GM12878 (cell line): ENCODE measurements at regions not wholly inside any gene's neighbourhood (a gene's known extent, or its start where the extent isn't known, plus 50 kb on each side); places are given as distances from the start of the nearest gene placed in this dataset.
A peak's percentile ranks its signal among the peaks of the same experiment; 100 is the strongest.
"Not testable (repeated sequence)": the region's sequence is repeated elsewhere in the genome, so short reads cannot be mapped to it uniquely, and the experiment has no call there.

ENCODE experiments used
- ATAC-seq: fragments of 200-7000 bp; cut with Tn5 transposase; 3 replicates; pipeline ENCODE4 v1.9.1; 2020; ENCODE audit warnings: mild to moderate bottlenecking, moderate library complexity
- BruUV-seq: library from RNA; stranded (reverse); fragments of 400-500 nt; replicated peaks from 2 replicates; lab custom pipeline; 2021; lab: Mats Ljungman, UMichigan
- CTCF ChIA-PET: fragments of 300-600 bp; sonication (Branson Sonifier 250); formaldehyde crosslinking; extraction: SDS; loops from one replicate; lab custom pipeline; 2021; ENCODE audit warnings: inconsistent platforms; lab: Yijun Ruan, JAX
- POLR2A ChIA-PET: fragments of 350-600 bp; formaldehyde crosslinking; extraction: SDS; loops from one replicate; lab custom pipeline; 2021; ENCODE audit warnings: inconsistent platforms; lab: Charles Lee
- RAD21 ChIA-PET: fragments of 300-600 bp; sonication (Branson Sonifier 250); formaldehyde crosslinking; loops from one replicate; lab custom pipeline; 2023; ENCODE audit warnings: antibody characterized with exemption; ENCODE audit not compliant: unreplicated experiment; lab: Charles Lee
- SMC1A ChIA-PET: fragments of 300-600 bp; sonication (Branson Sonifier 250); formaldehyde crosslinking; loops from one replicate; lab custom pipeline; 2023; ENCODE audit not compliant: unreplicated experiment, uncharacterized antibody; lab: Charles Lee
- DNase-seq: peaks from one replicate; pipeline ENCODE4 v3.0.0-alpha.2; 2011; ENCODE audit warnings: low read depth, low spot score
- FAIRE-seq: peaks from 3 replicates; lab custom pipeline; 2011; peaks lifted over from hg19 to GRCh38; lab: Jason Lieb, UNC
- H2AFZ ChIP-seq: 2 replicates; pipeline ENCODE4 v1.6.0; 2011; ENCODE audit warnings: low read depth, low read length, control low read depth; ENCODE audit not compliant: control insufficient read depth
- H3K27ac ChIP-seq: 2 replicates; pipeline ENCODE4 v1.5.1; 2011; ENCODE audit warnings: control low read depth; ENCODE audit not compliant: control insufficient read depth, insufficient read depth
- H3K27me3 ChIP-seq, 2 experiments: replicated peaks in 1 of 2; 2 replicates each; pipeline versions ENCODE4 v1.6.0 to v1.6.1; 2011; ENCODE audit warnings: low read length in 1 of 2; ENCODE audit not compliant: control insufficient read depth in 2 of 2, insufficient read depth in 2 of 2
- H3K36me3 ChIP-seq, 2 experiments: 2 replicates each; pipeline ENCODE4 v1.5.1; 2011; ENCODE audit warnings: low read length in 1 of 2; ENCODE audit not compliant: control insufficient read depth in 2 of 2, insufficient read depth in 2 of 2
- H3K4me1 ChIP-seq: 2 replicates; pipeline ENCODE4 v1.6.1; 2011; ENCODE audit warnings: mild to moderate bottlenecking, low read length, moderate library complexity, mixed read lengths; ENCODE audit not compliant: control insufficient read depth, insufficient read depth
- H3K4me2 ChIP-seq: 2 replicates; pipeline ENCODE4 v1.6.0; 2011; ENCODE audit warnings: control low read depth; ENCODE audit not compliant: control insufficient read depth, insufficient read depth
- H3K4me3 ChIP-seq: fragments of 200-600 bp; sonication (generic); 2 replicates; pipeline ENCODE4 v1.5.1; 2016
- H3K79me2 ChIP-seq: 2 replicates; pipeline ENCODE4 v1.6.0; 2011; ENCODE audit warnings: low read length; ENCODE audit not compliant: control insufficient read depth, insufficient read depth
- H3K9ac ChIP-seq: 2 replicates; pipeline ENCODE4 v1.8.0; 2011; ENCODE audit warnings: low read length, control low read depth, mixed read lengths; ENCODE audit not compliant: control insufficient read depth, insufficient read depth
- H3K9me3 ChIP-seq: replicated peaks from 3 replicates; pipeline ENCODE4 v1.5.1; 2011; ENCODE audit warnings: mild to moderate bottlenecking, low read length; ENCODE audit not compliant: control insufficient read depth, insufficient read depth
- H4K20me1 ChIP-seq: 2 replicates; pipeline ENCODE4 v1.6.0; 2011; ENCODE audit not compliant: control insufficient read depth, insufficient read depth
- RAD21 ChIP-seq: IDR thresholded peaks from 2 replicates; pipeline ENCODE4 v1.6.1; 2011; ENCODE audit warnings: mild to moderate bottlenecking, low read depth, low read length, moderate library complexity; ENCODE audit not compliant: insufficient read depth
- whole genome bisulfite sequencing: methylation state at CpG from one replicate; pipeline ENCODE4 v1.1.6; 2016; ENCODE audit warnings: low lambda C conversion rate; ENCODE audit not compliant: insufficient replicate concordance, insufficient coverage; ENCODE audit errors: missing lambda C conversion rate; 5-methylcytosine and 5-hydroxymethylcytosine counted together
- in situ Hi-C: fragments of 300-500 bp; cut with MboI; formaldehyde crosslinking; loops from 9 replicates; pipeline ENCODE4 v1.14.3; 2018; ENCODE audit warnings: mixed read lengths
- intact Hi-C: fragments of 100-400 bp; cut with micrococcal nuclease; formaldehyde crosslinking; loops from one replicate; pipeline ENCODE4 v1.14.2; 2022; ENCODE audit not compliant: unreplicated experiment
- TF ChIP-seq, protein P1 (sequence below), 3 experiments: IDR thresholded peaks in 2 of 3; conservative IDR thresholded peaks in 1 of 3; 2 replicates each; pipeline ENCODE4 v1.5.1; 2011; ENCODE audit warnings: low read depth in 3 of 3, low read length in 3 of 3, mild to moderate bottlenecking in 3 of 3, control low read depth in 2 of 3, moderate library complexity in 2 of 3, inconsistent platforms in 1 of 3, mixed read lengths in 1 of 3; ENCODE audit not compliant: control insufficient read depth in 2 of 3, insufficient read depth in 1 of 3; ENCODE audit errors: extremely low read depth in 1 of 3
- TF ChIP-seq, protein P2 (sequence below): fragments of 450-650 bp; IDR thresholded peaks from 2 replicates; pipeline ENCODE4 v1.6.1; 2017; ENCODE audit warnings: antibody characterized with exemption, mild to moderate bottlenecking, moderate library complexity

DNA sequence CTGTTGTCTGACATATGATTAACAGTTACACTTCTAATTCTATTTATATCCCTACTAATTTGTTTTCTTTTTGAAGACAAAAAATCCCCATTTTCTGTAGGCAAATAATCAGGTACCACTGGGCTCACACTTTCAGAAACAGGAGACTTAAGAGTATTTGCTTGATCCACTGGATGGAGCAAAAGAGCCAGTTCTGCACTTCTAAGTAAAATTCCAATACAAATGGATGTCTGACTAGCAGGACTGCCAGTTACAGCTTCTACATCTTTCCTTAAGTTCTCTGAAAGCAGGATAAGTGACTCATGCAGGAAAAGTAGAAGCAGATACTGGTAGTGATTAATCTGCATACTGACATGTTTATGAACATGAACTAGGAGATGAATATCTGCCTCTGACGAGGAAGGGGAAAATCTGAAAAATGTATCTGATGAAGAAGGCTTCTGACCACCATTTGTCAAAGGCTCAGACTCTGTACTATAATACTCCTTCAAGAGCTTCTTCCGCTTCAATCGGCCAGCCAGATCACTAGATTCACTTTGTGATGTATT lies 73.8 kb upstream of the ANKS1B start:
- intact Hi-C loops: no loop called here
- no peak for ATAC-seq
- 64% methylated on average over 3 of the region's 3 CpGs for WGBS

DNA sequence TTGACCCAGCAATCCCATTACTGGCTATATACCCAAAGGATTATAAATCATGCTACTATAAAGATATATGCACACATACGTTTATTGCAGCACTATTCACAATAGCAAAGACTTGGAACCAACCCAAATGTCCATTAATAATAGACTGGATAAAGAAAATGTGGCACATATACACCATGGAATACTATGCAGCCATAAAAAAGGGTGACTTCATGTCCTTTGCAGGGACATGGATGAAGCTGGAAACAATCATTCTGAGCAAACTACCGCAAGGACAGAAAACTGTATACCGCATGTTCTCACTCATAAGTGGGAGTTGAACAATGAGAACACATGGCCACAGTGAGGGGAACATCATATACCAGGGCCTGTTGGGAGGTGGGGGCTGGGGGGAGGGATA lies 61.5 kb upstream of the ANKS1B start:
- H2AFZ ChIP-seq, H3K4me1 ChIP-seq, H3K9me3 ChIP-seq, in situ Hi-C loops, H3K4me3 ChIP-seq, FAIRE-seq, H3K27ac ChIP-seq, DNase-seq, H3K4me2 ChIP-seq, H4K20me1 ChIP-seq, CTCF ChIA-PET, ATAC-seq, POLR2A ChIA-PET, RAD21 ChIA-PET, intact Hi-C loops, H3K27me3 ChIP-seq, H3K36me3 ChIP-seq, BruUV-seq, H3K79me2 ChIP-seq, H3K9ac ChIP-seq, SMC1A ChIA-PET: not testable (repeated sequence)
- WGBS: 94% methylated on average over 3 of the region's 3 CpGs

More for the DNA sequence above, 73.8 kb upstream of the ANKS1B start:
- RAD21 ChIA-PET: interaction anchor here (0.7 kb wide), 1 partner anchor 346 kb away, joined by 3 read pairs; no protein-coding TSS in a partner anchor
- Histone ChIP-seq H3K4me1 (no peaks in the 10 kb centered on the region), H4K20me1 (no peaks in the 10 kb centered on the region), H3K27ac (0 out of 2 replicates have a peak overlapping the region, but pooled peaks have one; percentile 46), H3K36me3 (peaks cover 0 to 4% of the 10 kb centered on the region in 2 experiments; a peak in 2 of 4 replicates), H2AFZ (no peak overlapping the region; the same call in 1 of the 2 replicates), H3K4me2 (no peak overlapping the region), H3K4me3 (no peak overlapping the region), H3K9ac (no peak overlapping the region), H3K27me3 (no peaks in the 10 kb centered on the region), H3K79me2 (no peaks in the 10 kb centered on the region), H3K9me3 (no peaks in the 10 kb centered on the region)
- POLR2A ChIA-PET: no interaction called here
- no peak for FAIRE-seq
- in situ Hi-C loops: no loop called here
- DNase-seq: no peak
- CTCF ChIA-PET: interaction anchor here (1.2 to 1.4 kb wide), 2 partner anchors 346 to 495 kb away, joined by 3 to 5 read pairs; no protein-coding TSS in a partner anchor
- TF ChIP-seq, protein P1, sequence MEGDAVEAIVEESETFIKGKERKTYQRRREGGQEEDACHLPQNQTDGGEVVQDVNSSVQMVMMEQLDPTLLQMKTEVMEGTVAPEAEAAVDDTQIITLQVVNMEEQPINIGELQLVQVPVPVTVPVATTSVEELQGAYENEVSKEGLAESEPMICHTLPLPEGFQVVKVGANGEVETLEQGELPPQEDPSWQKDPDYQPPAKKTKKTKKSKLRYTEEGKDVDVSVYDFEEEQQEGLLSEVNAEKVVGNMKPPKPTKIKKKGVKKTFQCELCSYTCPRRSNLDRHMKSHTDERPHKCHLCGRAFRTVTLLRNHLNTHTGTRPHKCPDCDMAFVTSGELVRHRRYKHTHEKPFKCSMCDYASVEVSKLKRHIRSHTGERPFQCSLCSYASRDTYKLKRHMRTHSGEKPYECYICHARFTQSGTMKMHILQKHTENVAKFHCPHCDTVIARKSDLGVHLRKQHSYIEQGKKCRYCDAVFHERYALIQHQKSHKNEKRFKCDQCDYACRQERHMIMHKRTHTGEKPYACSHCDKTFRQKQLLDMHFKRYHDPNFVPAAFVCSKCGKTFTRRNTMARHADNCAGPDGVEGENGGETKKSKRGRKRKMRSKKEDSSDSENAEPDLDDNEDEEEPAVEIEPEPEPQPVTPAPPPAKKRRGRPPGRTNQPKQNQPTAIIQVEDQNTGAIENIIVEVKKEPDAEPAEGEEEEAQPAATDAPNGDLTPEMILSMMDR (IDR thresholded peaks at IDR 0.05 in 2 of 3, conservative IDR thresholded peaks at IDR 0.05 in 1 of 3; ENCODE audit: control insufficient read depth in 2 of 3, extremely low read depth in 1 of 3, insufficient read depth in 1 of 3, low read depth in 3 of 3, low read length in 3 of 3): peak in 1 of 3 experiments; percentile 31; a peak in 2 of 6 replicates
- peak; percentile 44 for TF ChIP-seq RAD21
- TF ChIP-seq, protein P2, sequence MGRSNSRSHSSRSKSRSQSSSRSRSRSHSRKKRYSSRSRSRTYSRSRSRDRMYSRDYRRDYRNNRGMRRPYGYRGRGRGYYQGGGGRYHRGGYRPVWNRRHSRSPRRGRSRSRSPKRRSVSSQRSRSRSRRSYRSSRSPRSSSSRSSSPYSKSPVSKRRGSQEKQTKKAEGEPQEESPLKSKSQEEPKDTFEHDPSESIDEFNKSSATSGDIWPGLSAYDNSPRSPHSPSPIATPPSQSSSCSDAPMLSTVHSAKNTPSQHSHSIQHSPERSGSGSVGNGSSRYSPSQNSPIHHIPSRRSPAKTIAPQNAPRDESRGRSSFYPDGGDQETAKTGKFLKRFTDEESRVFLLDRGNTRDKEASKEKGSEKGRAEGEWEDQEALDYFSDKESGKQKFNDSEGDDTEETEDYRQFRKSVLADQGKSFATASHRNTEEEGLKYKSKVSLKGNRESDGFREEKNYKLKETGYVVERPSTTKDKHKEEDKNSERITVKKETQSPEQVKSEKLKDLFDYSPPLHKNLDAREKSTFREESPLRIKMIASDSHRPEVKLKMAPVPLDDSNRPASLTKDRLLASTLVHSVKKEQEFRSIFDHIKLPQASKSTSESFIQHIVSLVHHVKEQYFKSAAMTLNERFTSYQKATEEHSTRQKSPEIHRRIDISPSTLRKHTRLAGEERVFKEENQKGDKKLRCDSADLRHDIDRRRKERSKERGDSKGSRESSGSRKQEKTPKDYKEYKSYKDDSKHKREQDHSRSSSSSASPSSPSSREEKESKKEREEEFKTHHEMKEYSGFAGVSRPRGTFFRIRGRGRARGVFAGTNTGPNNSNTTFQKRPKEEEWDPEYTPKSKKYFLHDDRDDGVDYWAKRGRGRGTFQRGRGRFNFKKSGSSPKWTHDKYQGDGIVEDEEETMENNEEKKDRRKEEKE: no peak
- TSS peak; percentile 33 for BruUV-seq
- SMC1A ChIA-PET: interaction anchor here (1.3 to 1.4 kb wide), 2 partner anchors 9 to 29 kb away, joined by 4 to 5 read pairs; no protein-coding TSS in a partner anchor
